PC-3 (cell line): ENCODE measurements at regions not wholly inside any gene's neighbourhood (a gene's known extent, or its start where the extent isn't known, plus 50 kb on each side); places are given as distances from the start of the nearest gene placed in this dataset.

Source experiments
- CTCF ChIP-seq: fragments of 300-600 bp; sonication (generic); conservative IDR thresholded peaks from 2 replicates; pipeline ENCODE4 v1.5.1; 2017; ENCODE audit warnings: antibody characterized with exemption, low read depth, mild to moderate bottlenecking, low read length
- EZH2 ChIP-seq: fragments of 300-600 bp; sonication (generic); IDR thresholded peaks from one replicate; pipeline ENCODE4 v1.6.1; 2017; ENCODE audit warnings: antibody characterized with exemption, mild to moderate bottlenecking, low read length; ENCODE audit not compliant: unreplicated experiment

- TF ChIP-seq EZH2 (no peak), CTCF (no peak)
Observed at GRCh38 chr2:216769626-216770025, 74.3 kb upstream of the IGFBP5 start.
